ENCODE measurements at regions not wholly inside any gene's neighbourhood (a gene's known extent, or its start where the extent isn't known, plus 50 kb on each side); places are given as distances from the start of the nearest gene placed in this dataset.
"Not testable (repeated sequence)": the region's sequence is repeated elsewhere in the genome, so short reads cannot be mapped to it uniquely, and the experiment has no call there.

GRCh38 chr4:4004702-4005101, 222.0 kb downstream of the OTOP1 start:
- not testable (repeated sequence) for DNase-seq (ENCODE audit: low read depth, low spot score); H3K27ac ChIP-seq

GRCh38 chr4:4006356-4006755, 220.4 kb downstream of the OTOP1 start:
- DNase-seq (ENCODE audit: low read depth, low spot score); H3K27ac ChIP-seq: not testable (repeated sequence)

GRCh38 chr4:4019071-4019470, 207.7 kb downstream of the OTOP1 start:
- H3K27ac ChIP-seq; DNase-seq (ENCODE audit: low read depth, low spot score): not testable (repeated sequence)

GRCh38 chr4:4021161-4021560, 205.6 kb downstream of the OTOP1 start:
- not testable (repeated sequence) for H3K27ac ChIP-seq

GRCh38 chr4:4026708-4027107, 200.0 kb downstream of the OTOP1 start:
- H3K27ac ChIP-seq; DNase-seq (ENCODE audit: low read depth, low spot score): not testable (repeated sequence)

More at GRCh38 chr4:4021161-4021560, 205.6 kb downstream of the OTOP1 start:
- DNase-seq (ENCODE audit: low read depth, low spot score) = not testable (repeated sequence)

GRCh38 chr4:4028752-4029151, 198.0 kb downstream of the OTOP1 start:
- not testable (repeated sequence) for H3K27ac ChIP-seq; DNase-seq (ENCODE audit: low read depth, low spot score)

GRCh38 chr4:4030509-4030908, 196.2 kb downstream of the OTOP1 start:
- not testable (repeated sequence) for H3K27ac ChIP-seq; DNase-seq (ENCODE audit: low read depth, low spot score)

- DNase-seq (ENCODE audit: low read depth, low spot score); H3K27ac ChIP-seq: not testable (repeated sequence)
Observed at GRCh38 chr4:4031446-4032135, 195.1 kb downstream of the OTOP1 start.

GRCh38 chr4:4032364-4032763, 194.4 kb downstream of the OTOP1 start:
- DNase-seq (ENCODE audit: low read depth, low spot score); H3K27ac ChIP-seq: not testable (repeated sequence)

- H3K27ac ChIP-seq; DNase-seq (ENCODE audit: low read depth, low spot score): not testable (repeated sequence)
Observed at GRCh38 chr4:4032801-4033605, 193.7 kb downstream of the OTOP1 start.

- not testable (repeated sequence) for DNase-seq (ENCODE audit: low read depth, low spot score); H3K27ac ChIP-seq
Observed at GRCh38 chr4:4037399-4038138, 189.2 kb downstream of the OTOP1 start.

GRCh38 chr4:4045823-4046222, 180.9 kb downstream of the OTOP1 start:
- DNase-seq (ENCODE audit: low read depth, low spot score); H3K27ac ChIP-seq: not testable (repeated sequence)

- not testable (repeated sequence) for H3K27ac ChIP-seq; DNase-seq (ENCODE audit: low read depth, low spot score)
Observed at GRCh38 chr4:4046686-4047085, 180.0 kb downstream of the OTOP1 start.

- DNase-seq (ENCODE audit: low read depth, low spot score); H3K27ac ChIP-seq: not testable (repeated sequence)
Observed at GRCh38 chr4:4047202-4047601, 179.5 kb downstream of the OTOP1 start.

GRCh38 chr4:4048227-4048626, 178.5 kb downstream of the OTOP1 start:
- H3K27ac ChIP-seq; DNase-seq (ENCODE audit: low read depth, low spot score): not testable (repeated sequence)

- DNase-seq (ENCODE audit: low read depth, low spot score); H3K27ac ChIP-seq: not testable (repeated sequence)
Observed at GRCh38 chr4:4050781-4051180, 175.9 kb downstream of the OTOP1 start.

GRCh38 chr4:4052933-4053332, 173.8 kb downstream of the OTOP1 start:
- not testable (repeated sequence) for DNase-seq (ENCODE audit: low read depth, low spot score); H3K27ac ChIP-seq

GRCh38 chr4:4057226-4057625, 169.5 kb downstream of the OTOP1 start:
- not testable (repeated sequence) for H3K27ac ChIP-seq; DNase-seq (ENCODE audit: low read depth, low spot score)

GRCh38 chr4:4084171-4084570, 142.6 kb downstream of the OTOP1 start:
- H3K27ac ChIP-seq; DNase-seq (ENCODE audit: low read depth, low spot score): not testable (repeated sequence)

GRCh38 chr4:4089716-4090419, 136.9 kb downstream of the OTOP1 start:
- H3K27ac ChIP-seq; DNase-seq (ENCODE audit: low read depth, low spot score): not testable (repeated sequence)

All from epithelial cell of prostate (primary cell).